ENCODE measurements at regions not wholly inside any gene's neighbourhood (a gene's known extent, or its start where the extent isn't known, plus 50 kb on each side); places are given as distances from the start of the nearest gene placed in this dataset.

- Histone ChIP-seq H2AFZ (ENCODE audit: low read depth, low read length, severe bottlenecking) (no peak overlapping the region), H3K4me3 (ENCODE audit: insufficient read depth, low read length, poor library complexity, severe bottlenecking) (no peak overlapping the region), H3K4me2 (ENCODE audit: low read depth, low read length, poor library complexity, severe bottlenecking) (no peak overlapping the region), H3K9ac (ENCODE audit: low read length) (no peak overlapping the region), H3K79me2 (ENCODE audit: insufficient read depth, low read length) (no peaks in the 10 kb centered on the region), H4K20me1 (ENCODE audit: low read depth, low read length) (no peaks in the 10 kb centered on the region), H3K9me3 (ENCODE audit: insufficient read depth, low read length) (peaks cover 12% of the 10 kb centered on the region; the same call in 1 of the 2 replicates), H3K36me3 (ENCODE audit: low read length) (no peaks in the 10 kb centered on the region), H3F3A (ENCODE audit: insufficient read depth) (no peaks in the 10 kb centered on the region), H3K9me2 (replicated peaks; ENCODE audit: insufficient read depth, low read length) (no peaks in the 10 kb centered on the region), H3K27me3 (ENCODE audit: low read length) (no peaks in the 10 kb centered on the region), H3K27ac (ENCODE audit: low read depth, low read length) (no peak overlapping the region)
- TF ChIP-seq EZH2phosphoT487 (conservative IDR thresholded peaks at IDR 0.05; ENCODE audit: low read length): no peak
- TF ChIP-seq CTCF (IDR thresholded peaks at IDR 0.05; ENCODE audit: insufficient read depth, low read length, poor library complexity, severe bottlenecking): no peak
Measured at GRCh38 chr12:130043685-130044406, 118.4 kb upstream of the FZD10 start.

GRCh38 chr12:130044991-130045621 is 117.2 kb upstream of the FZD10 start:
- Histone ChIP-seq H3K36me3 (ENCODE audit: low read length) (no peaks in the 10 kb centered on the region), H3K27me3 (ENCODE audit: low read length) (no peaks in the 10 kb centered on the region), H2AFZ (ENCODE audit: low read depth, low read length, severe bottlenecking) (no peak overlapping the region), H3F3A (ENCODE audit: insufficient read depth) (no peaks in the 10 kb centered on the region), H4K20me1 (ENCODE audit: low read depth, low read length) (no peaks in the 10 kb centered on the region), H3K27ac (ENCODE audit: low read depth, low read length) (no peak overlapping the region), H3K4me3 (ENCODE audit: insufficient read depth, low read length, poor library complexity, severe bottlenecking) (no peak overlapping the region), H3K9me2 (replicated peaks; ENCODE audit: insufficient read depth, low read length) (no peaks in the 10 kb centered on the region), H3K79me2 (ENCODE audit: insufficient read depth, low read length) (no peaks in the 10 kb centered on the region), H3K4me2 (ENCODE audit: low read depth, low read length, poor library complexity, severe bottlenecking) (no peak overlapping the region), H3K9ac (ENCODE audit: low read length) (no peak overlapping the region), H3K9me3 (ENCODE audit: insufficient read depth, low read length) (peaks cover 12% of the 10 kb centered on the region; the same call in 1 of the 2 replicates)
- TF ChIP-seq CTCF (IDR thresholded peaks at IDR 0.05; ENCODE audit: insufficient read depth, low read length, poor library complexity, severe bottlenecking) (no peak), EZH2phosphoT487 (conservative IDR thresholded peaks at IDR 0.05; ENCODE audit: low read length) (no peak)

GRCh38 chr12:130049666-130050065 is 112.6 kb upstream of the FZD10 start:
- TF ChIP-seq CTCF (IDR thresholded peaks at IDR 0.05; ENCODE audit: insufficient read depth, low read length, poor library complexity, severe bottlenecking) (no peak), EZH2phosphoT487 (conservative IDR thresholded peaks at IDR 0.05; ENCODE audit: low read length) (no peak)
- Histone ChIP-seq H3K9me3 (ENCODE audit: insufficient read depth, low read length) (peaks cover under 1% of the 10 kb centered on the region; the same call in 1 of the 2 replicates), H3K4me2 (ENCODE audit: low read depth, low read length, poor library complexity, severe bottlenecking) (no peak overlapping the region), H3K36me3 (ENCODE audit: low read length) (no peaks in the 10 kb centered on the region), H3K27me3 (ENCODE audit: low read length) (no peaks in the 10 kb centered on the region), H3K9me2 (replicated peaks; ENCODE audit: insufficient read depth, low read length) (no peaks in the 10 kb centered on the region), H4K20me1 (ENCODE audit: low read depth, low read length) (no peaks in the 10 kb centered on the region), H2AFZ (ENCODE audit: low read depth, low read length, severe bottlenecking) (no peak overlapping the region), H3K27ac (ENCODE audit: low read depth, low read length) (no peak overlapping the region), H3F3A (ENCODE audit: insufficient read depth) (no peaks in the 10 kb centered on the region), H3K4me3 (ENCODE audit: insufficient read depth, low read length, poor library complexity, severe bottlenecking) (no peak overlapping the region), H3K9ac (ENCODE audit: low read length) (no peak overlapping the region), H3K79me2 (ENCODE audit: insufficient read depth, low read length) (no peaks in the 10 kb centered on the region)
